Posterior cingulate gyrus (tissue), 11 donors: ENCODE measurements at regions not wholly inside any gene's neighbourhood (a gene's known extent, or its start where the extent isn't known, plus 50 kb on each side); places are given as distances from the start of the nearest gene placed in this dataset.

Experiments
- DNase-seq, 10 donors: peaks; one replicate each; pipeline versions ENCODE4 v3.0.0 to v3.0.0-alpha.2; 2020 to 2021; ENCODE audit warnings: mixed read lengths in 3 of 10
- intact Hi-C: fragments of 100-400 bp; cut with DNase I; formaldehyde crosslinking; loops from one replicate; pipeline ENCODE4 v1.15.1; 2023

- DNase-seq, result no peak
- intact Hi-C loops, result no loop called here
These were observed 402.1 kb downstream of the KCTD8 start for GRCh38 chr4:44046491-44046890.

GRCh38 chr4:44056721-44057151 lies 391.9 kb downstream of the KCTD8 start:
- intact Hi-C loops, result no loop called here
- DNase-seq, result no peak

DNA sequence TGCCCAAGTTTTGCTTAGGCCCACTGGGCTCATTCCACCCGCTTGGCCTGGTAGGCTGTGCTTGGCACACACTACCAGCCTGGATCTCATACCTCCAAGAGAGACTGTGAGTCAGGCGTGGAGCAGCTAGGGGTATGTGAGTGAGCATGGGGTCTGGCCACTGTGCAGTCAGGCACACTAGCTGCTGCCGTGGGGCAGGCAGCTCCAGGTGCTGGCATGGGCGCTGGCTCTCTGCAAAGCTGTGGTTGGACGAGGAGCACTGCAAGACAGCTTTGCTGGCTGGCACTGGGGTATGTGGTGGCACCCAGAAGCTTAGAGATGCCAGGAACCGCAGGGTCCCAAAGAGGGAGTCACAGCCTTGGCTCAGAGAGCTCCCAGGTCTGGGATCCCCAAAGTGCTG lies 377.8 kb downstream of the KCTD8 start:
- intact Hi-C loops, result no loop called here
- DNase-seq, result peak in 2 of 10 donors; percentile 54 to 74

DNA sequence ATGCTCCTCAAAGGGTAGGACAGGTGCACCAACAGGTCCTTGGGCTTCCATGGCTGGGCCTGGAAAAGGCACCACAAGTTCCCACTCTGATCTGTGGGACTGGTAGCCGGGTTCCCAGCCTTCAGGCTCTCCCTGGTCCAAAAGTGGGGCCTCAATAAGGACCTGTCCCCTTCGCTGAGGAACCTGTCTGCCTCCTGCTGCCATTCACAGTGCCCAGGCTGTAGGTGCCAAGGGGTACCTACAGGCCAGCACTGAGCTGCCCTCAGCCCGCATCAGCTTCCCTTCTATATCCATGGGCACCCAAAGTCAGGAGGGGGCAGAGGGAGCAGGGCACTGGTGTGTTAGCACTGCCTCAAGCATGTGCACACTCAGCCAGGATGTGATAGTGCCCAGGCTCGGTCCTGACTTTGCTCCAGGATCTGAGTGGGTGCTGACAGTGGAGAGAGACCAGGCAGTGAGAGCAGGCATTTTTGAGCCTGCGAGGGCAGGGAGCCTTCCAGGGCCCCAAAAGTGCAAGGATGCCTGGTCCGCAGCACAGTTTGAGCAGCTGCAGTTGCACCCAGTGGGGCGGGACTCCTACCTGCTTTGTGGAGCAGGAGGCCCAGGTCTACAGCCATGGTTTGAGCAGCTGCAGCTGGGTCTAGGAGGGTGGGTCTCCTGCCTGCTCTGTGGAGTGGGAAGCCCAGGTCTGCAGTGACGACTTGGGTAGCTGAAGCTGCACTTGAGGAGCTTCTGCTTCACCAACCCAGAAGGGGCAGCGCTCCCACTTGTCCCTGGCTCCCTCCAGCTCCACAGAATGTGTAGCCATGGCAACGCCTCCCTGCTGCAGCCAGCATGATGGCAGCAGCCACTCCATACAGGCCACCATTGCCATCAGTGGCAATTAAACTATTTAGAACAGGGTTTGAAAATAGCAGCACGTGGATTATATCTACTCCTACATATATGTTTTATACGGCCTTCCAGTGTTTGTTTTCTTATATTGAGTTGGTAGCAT lies 376.4 kb downstream of the KCTD8 start:
- intact Hi-C loops, result no loop called here
- DNase-seq, result peak in 2 of 10 donors; percentile 50 to 53

DNA sequence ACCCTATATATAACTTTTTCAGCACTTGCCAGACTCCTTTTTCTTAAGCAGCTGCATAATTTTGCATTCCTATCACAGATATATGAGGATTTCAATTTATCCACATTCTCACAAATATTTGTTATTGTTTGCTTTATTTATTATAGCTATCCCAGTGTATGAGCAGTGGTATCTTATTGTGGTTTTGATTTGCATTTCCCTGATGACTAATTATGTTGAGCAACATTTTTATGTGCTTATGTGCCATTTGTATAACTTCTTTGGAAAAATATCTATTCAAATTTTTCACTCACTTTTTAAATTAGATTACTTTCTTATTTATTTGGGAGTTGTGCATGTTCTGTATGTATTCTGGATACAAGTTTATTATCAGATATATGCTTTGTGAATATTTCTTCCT lies 361.9 kb downstream of the KCTD8 start:
- DNase-seq, result no peak
- intact Hi-C loops, result no loop called here

DNA sequence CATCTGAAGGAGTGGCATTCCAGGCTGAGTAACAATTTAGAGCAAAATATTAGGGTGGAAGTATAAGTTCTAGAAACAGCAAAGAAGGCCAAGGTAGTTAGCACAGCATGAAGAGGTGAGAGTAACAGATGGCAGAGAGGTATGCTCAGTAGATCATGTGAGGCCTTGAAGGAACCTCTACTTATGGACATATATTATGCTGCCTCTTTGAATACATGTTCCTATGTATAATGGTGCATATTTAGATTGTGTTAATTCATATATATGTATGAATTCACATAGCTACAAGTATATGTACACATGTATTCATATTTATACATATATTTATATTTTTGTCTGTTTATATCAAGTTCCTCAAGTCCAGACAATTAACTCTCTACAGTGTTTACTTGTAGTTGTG lies 355.2 kb downstream of the KCTD8 start:
- DNase-seq, result no peak
- intact Hi-C loops, result no loop called here

- no peak for DNase-seq
These were observed 349.6 kb downstream of the KCTD8 start for GRCh38 chr4:44098973-44099372.

DNA sequence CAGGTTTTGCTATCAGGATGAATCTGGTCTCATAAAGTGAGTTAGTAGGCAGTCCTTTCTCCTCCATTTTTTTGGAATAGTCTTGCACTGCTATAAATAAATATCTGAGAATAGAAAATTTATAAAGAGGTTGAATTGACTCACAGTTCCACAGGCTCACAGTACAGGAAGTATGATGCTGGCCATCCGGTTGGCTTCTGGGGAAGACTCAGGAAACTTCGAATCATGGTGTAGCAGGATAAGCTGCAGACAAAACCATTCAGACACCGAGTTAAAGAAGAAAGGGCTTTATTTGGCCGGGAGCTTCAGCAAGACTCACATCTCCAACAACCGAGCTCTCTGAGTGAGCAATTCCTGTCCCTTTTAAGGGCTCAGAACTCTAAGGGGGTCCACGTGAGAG lies 348.2 kb downstream of the KCTD8 start:
- no peak for DNase-seq
- intact Hi-C loops, result no loop called here

More at GRCh38 chr4:44098973-44099372, 349.6 kb downstream of the KCTD8 start:
- intact Hi-C loops, result no loop called here

DNA sequence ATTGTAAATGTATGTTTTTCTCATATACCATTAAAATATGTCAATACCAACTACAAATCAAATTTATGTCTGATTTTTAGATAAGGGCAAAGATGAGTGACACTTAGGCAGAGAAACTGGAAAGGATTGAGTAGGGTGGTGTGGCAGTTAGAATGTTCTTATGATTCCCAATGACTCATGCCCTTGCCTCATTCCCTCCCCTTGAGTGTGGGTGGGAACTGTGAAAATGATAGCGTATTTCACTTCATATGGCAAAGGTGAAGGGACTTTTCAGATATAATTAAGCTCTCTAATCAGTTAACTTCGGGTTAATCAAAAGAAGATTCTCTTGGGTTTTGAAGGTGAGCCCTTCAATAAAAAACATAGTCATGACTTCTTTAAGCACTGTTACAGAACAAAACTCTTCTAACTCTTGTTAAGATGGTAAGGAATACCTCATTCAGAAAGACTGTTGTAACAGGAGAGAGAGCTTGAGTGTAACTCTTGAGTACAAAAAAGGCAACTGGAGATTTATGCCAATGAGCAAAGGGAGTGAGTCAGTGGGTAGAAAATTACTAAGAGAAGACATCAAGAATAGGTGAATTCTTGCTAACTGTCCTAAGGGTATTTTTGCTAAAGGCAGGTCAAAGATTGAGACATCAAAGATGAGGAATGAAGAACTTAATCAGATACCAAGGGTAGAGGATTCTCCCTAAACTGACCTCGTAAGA lies 329.5 kb downstream of the KCTD8 start:
- DNase-seq, result no peak
- intact Hi-C loops, result no loop called here

DNA sequence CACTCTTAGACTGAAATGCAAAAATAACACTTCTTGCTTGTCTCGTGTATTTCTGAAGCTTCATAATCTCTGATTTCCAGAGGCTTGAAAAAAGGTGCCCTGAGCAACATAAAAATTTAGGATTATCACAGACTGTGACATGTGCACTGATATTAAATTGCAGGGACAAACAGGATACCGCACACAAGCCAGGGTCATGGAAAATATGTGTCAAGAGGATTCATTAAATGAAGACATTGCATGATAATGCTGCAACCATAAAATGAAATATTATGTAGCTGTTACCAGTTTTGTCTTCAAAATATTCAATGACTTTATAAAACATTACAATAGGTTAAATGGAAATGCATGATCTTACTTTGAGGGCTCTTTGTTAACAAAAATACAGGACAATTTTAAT lies 328.0 kb downstream of the KCTD8 start:
- intact Hi-C loops, result no loop called here
- DNase-seq, result no peak

- DNase-seq, result no peak
- intact Hi-C loops, result no loop called here
These were observed 327.4 kb downstream of the KCTD8 start for GRCh38 chr4:44121210-44121609.
